HG03469 (cell line): ENCODE measurements at regions not wholly inside any gene's neighbourhood (a gene's known extent, or its start where the extent isn't known, plus 50 kb on each side); places are given as distances from the start of the nearest gene placed in this dataset.

Source experiments
- ATAC-seq: cut with Tn5 transposase; IDR thresholded peaks from one replicate; pipeline ENCODE4 v1.9.1; 2021; ENCODE audit warnings: mild to moderate bottlenecking, moderate library complexity, moderate number of reproducible peaks; ENCODE audit not compliant: unreplicated experiment

DNA sequence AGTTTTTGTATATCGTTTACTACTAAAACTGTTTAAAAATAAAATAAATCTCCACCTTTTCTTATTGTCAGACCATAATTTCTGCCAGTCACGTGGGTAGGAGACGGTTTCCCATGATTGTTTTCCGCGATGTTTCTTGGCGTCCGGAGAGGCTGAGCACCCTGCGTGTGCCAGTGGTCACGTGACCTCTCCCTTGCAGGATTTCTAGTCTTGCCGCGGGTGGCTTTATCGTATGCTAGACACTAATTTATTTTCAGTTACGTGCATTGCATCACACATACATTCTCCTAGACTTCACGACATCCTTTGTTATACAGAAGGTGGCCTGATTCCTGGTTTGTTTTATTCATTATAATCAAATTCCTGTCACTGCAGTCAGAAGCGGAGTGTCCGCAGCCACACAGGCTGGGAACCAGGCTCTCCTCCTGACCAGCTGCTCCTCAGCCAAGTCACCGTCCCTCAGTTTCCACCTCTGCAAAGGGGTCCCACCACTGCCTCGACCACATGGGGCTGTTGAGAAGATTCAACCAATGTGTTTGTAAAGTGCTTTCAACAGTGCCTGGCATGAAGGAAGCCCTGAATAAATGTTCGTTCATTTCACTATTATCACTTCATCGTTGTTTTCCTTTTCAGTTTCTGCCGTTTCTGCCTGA, 203.2 kb upstream of the PPP2R2D start:
- no peak for ATAC-seq

GRCh38 chr10:131698232-131698631, 202.6 kb upstream of the PPP2R2D start:
- no peak for ATAC-seq

GRCh38 chr10:131698986-131699385, 201.8 kb upstream of the PPP2R2D start:
- no peak for ATAC-seq

- ATAC-seq: no peak
Observed at GRCh38 chr10:131700032-131700431, 200.8 kb upstream of the PPP2R2D start.

DNA sequence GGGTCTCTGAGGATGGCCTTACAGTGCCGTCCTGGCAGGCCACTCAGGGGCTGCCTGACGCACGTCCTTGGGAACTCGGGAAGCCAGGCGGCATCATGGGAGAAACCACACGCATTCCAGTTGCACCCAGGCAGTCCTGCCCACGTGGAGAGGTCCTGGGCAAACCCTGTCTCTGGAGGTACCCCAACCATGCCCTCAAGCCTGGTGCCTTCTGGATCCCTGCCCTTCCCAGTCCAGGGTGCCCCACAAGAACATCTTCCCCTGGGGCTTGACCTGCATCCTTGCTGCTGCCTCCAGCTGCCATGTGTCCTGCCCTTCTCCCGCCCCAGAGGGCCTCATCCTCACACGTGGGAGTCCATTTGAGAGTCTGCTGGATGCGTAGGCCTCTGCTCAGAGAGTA, 200.3 kb upstream of the PPP2R2D start:
- ATAC-seq: no peak

- no peak for ATAC-seq
Observed at GRCh38 chr10:131701131-131701947, 199.5 kb upstream of the PPP2R2D start.

DNA sequence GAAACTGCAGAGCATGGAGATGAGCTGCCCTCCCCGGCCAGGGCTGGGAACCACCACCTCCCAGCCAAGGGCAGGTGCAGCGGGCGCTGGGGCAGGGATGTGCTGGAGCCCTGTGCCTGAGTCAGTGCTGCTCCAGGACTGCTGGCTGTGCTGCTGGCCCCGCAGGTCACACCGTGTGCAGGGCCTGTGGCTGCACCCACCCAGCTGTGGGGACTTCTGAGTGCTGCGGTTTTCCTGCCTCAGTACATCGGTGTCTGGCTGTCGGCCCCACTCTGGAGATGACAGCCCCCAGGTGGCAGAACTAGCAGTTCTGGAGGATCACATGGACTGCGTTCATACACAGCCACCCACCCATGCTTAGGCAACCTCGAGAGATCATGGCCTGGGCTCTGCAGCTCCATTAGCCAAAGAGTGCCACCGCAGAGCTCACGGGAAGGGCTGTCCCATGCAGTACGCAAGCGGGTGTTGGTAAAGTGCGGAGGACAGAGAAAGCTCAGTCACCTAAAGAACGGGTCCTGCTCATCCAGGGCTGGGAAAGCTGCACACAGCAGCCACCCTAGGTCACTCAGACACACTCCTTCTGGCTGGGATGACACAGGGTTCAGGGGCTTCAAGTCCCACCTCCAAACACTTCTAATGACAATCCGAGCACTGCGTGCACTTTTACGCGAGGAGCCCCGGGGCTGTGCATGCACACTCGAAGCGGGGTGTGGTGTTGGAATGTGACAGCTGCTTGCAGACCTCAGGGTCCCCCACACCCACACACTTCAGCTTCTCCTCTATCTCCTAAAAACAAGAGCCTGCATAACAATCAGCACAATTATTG, 198.1 kb upstream of the PPP2R2D start:
- no peak for ATAC-seq

DNA sequence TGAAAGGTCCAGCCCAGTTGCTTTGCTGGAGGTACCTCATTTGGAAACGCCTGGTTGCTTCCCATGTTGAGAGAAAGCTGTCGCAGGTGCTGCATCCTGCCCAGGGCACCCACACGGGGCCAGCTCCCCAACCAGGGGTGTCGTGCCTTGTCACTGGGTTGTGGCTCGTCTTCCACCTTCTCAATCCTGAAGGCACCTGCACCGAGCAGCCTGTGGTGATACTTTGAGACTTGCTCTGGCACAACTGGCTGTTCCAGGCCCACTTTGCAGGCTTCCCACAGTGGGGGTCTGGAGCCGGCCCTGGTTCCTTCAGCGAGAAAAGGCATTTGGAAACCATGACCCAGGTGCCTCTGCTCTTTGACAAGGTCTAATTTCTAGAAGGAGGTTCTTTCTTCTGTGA, 197.3 kb upstream of the PPP2R2D start:
- ATAC-seq: no peak

DNA sequence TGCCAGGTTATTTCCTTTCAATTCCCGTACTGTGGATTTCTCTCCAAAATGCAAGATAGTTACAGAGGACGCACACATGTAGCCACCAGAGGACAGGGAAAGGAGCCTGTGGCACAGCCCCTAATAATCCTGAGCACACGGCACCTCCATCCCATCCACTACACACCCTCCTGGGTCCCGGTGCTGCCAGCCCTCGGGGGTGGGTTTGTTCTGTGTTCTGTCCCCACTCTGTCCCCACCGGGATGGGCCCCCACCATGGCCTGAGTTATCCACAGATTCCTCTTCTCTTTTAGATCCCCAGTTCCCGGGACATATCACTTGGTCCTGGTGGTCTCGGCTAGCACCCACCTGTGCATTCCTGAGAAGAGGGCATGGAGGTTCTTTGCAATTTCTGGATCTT, 196.9 kb upstream of the PPP2R2D start:
- no peak for ATAC-seq

DNA sequence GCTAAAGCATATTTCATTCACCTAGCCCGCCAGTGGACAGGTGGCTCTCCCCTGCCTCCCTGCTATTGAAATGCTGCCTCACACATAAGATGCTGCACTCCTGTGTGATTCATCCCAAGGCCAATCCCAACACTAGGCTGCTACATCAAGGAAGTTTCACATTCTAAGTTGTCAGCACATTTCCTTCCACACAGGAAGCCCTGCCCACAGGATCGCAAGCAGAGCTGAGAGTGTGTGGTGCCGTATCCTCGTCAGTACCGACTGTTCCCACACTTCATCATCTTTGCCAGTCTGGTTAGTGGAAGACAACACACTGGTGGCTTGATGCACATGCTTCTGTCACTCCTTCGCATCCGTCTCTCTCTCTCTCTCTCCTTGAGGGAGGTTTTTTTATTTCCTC, 194.3 kb upstream of the PPP2R2D start:
- no peak for ATAC-seq

DNA sequence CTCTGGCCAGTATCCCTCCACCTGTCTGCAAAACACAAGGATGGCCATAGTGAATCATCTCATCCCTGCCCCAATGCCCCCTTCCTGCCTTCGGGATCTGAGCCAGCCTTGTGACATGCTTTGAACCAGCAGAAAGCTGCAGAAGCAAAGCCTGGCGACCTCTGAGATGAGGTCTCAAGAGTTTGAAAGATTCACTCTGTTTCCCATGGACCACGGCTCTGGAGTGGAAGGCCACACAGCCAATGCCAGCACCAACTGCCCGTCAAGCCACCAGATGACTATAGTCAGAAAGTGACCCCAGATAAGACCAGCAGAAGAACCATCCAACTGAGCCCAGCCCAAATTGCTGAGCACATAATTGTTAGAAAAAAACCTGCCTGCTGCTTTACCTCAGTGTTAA, 193.9 kb upstream of the PPP2R2D start:
- ATAC-seq: no peak

DNA sequence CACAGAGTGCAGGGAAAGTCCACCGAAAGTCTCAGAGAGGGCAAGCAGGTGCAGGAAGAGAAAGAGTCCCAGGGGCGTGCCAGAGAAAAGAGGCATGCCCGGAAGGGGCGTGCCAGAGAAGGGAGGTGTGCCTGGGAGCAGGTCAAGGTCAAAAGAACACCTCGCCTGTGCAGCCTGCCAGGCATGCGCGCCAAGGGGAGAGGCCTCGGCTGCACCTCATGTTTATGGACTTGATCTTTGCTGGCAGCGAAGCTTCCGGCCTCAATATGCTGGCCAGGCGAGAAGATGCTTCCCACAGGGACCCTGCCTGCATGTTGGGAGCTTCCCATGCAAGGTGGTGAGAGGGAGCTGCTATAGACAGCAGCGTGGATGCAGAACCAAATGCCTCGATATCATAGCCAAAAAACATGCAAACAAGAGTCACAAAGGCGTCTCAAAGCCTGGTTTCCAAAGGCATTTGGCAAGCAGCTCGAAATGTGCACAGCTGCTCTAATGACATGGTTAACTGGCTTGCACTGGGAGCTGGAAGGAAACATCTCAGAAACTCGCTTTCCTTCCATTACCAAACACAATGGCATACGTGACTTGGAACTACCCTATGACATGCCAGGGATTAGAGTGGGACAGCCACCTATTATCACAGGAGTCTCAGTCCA, 192.5 kb upstream of the PPP2R2D start:
- ATAC-seq: no peak

DNA sequence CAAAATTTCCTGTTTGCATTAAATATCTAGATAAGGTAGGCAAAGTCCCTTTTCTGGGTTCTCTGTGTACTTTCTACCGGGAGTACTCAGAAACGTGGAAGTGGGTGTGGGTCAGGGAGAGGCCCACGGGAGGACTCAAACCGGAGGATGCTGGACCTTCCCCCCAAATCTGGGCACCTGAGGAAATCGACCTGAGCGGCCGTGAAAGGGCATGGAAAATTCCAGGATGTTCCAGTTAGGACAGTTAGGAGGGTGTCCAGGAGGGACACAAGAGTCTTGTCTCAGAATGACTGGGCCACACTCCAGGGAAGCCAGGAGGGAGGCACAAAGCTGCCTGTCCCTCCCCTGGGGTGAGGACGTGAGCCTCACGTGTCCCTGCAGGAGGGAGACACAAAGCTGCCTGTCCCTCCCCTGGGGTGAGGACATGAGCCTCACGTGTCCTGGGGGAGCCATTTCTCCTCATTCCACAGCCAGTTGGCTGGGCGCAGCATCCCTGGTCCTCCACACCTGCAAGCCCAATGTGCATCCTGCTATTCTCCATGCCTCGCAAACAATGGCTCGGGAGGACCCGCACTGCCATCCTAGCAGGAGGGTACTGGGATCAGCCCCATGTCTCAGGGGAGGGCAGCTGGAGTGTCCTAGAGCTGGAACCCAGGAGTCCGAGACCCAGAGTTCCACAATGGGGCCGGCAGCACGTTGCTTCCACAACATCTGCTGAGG, 190.5 kb upstream of the PPP2R2D start:
- ATAC-seq: no peak

- ATAC-seq: no peak
Observed at GRCh38 chr10:131722121-131722520, 178.7 kb upstream of the PPP2R2D start.

- ATAC-seq: no peak
Observed at GRCh38 chr10:131722525-131723264, 178.1 kb upstream of the PPP2R2D start.

DNA sequence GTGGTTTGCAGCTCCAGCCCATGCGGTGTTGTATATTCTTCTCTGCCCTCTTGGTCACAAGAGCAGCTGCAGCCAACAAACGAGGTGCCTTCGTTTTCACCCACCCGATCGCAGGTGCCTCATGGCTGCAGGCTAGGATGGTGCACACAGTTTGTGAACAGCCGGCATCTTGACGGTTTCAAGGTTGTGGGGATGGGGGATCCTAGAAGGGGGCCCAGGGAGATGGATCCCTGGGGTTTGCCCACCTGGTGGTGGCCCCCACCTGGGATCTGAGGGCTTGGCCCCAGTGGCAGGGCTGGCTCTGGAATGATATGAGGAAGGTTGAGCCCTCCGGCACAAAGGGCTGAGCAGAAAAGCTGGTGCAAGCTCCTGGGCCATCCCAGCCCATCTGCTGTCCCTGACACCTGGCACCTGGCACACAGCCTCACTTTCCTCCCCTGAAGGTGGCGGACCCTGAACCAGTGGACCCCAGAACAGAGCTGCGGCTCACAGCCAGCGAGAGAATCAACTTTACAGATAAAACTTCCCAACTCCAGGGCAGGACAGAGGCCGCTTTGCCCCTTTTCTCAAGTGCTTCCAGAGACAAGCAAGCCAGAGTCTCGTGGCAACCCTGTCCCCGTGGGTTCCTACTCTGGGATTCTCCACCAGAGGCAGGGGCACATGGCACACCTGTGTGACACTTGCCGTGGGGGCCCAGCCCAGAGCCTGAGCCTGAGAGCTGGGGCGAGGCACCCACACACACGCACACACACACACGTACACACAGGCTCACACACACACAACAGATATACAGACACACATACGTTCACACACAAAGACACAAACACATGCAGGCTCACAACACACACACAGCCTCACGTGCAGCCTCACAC, 177.3 kb upstream of the PPP2R2D start:
- no peak for ATAC-seq

DNA sequence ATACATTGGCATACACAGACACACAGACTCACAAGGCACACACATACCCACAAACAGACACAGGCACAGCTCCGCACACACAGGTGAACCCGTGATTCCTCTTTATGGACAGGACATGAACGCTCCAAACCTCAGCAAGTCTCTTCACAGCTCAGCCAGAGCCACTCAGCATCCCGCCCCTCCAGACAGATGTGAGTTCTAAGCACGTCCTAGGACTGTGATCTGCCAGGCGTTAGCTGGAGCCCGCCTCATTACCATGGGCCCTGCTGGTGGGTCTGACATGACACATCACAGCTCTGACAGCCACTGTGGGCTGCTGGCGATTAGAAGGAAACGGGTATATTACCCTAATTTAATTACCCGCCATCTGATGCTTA, 176.7 kb upstream of the PPP2R2D start:
- ATAC-seq: no peak

DNA sequence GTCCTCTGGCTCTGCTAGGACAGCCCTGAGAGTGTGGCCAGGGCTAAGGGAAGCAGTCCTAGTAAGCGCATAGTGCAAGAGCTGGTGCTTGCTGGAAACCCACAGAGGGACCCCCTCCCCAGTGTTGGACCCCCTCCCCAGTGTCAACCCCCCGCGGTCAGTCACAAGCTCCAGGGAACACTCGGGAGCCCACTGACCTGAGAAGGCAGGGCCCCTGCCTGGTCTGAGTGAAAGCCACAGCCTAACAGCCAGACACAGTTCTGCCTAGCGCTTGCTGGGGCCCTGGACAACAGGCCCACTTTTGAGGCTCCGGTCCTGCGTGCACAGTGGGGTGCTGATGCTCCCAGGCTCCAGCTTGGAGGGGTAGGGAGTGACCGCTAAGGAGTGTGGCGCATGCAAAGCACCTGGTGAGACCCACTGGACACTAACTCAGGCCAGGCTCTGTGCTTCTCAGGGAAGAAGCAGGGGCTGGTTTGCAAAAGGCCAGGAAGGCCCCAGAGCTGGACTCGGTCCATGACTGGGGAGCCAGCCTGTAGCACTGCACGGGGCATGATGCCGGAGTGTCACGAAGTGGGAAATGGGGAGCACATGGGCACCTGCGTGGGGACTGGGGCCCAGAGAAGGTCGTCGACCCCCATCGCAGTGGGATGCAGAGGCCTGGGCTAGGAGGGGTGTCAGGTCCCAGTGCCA, 175.8 kb upstream of the PPP2R2D start:
- no peak for ATAC-seq
